Liver (tissue), 3 donors: ENCODE measurements at regions not wholly inside any gene's neighbourhood (a gene's known extent, or its start where the extent isn't known, plus 50 kb on each side); places are given as distances from the start of the nearest gene placed in this dataset.

Experiments
- EGR1 ChIP-seq, 2 donors: IDR thresholded peaks; 2 replicates each; pipeline ENCODE4 v1.6.1; 2016 to 2018; ENCODE audit warnings: antibody characterized with exemption in 2 of 2, low read depth in 2 of 2
- GABPA ChIP-seq, 2 donors: IDR thresholded peaks in 1 of 2; conservative IDR thresholded peaks in 1 of 2; 2 replicates each; pipeline ENCODE4 v1.6.1; 2016; ENCODE audit warnings: antibody characterized with exemption in 2 of 2, mild to moderate bottlenecking in 1 of 2, moderate library complexity in 1 of 2
- HNF4G ChIP-seq: IDR thresholded peaks from 2 replicates; pipeline ENCODE4 v1.6.1; 2016; ENCODE audit warnings: antibody characterized with exemption
- JUND ChIP-seq, 2 donors: IDR thresholded peaks; 2 replicates each; pipeline ENCODE4 v1.6.1; 2016; ENCODE audit warnings: antibody characterized with exemption in 2 of 2
- RAD21 ChIP-seq, 2 donors: IDR thresholded peaks; 2 replicates each; pipeline ENCODE4 v1.6.1; 2016; ENCODE audit warnings: antibody characterized with exemption in 2 of 2, mild to moderate bottlenecking in 2 of 2
- SP1 ChIP-seq: IDR thresholded peaks from 2 replicates; pipeline ENCODE4 v1.6.1; 2018; ENCODE audit warnings: antibody characterized with exemption, mild to moderate bottlenecking
- TAF1 ChIP-seq: conservative IDR thresholded peaks from 2 replicates; pipeline ENCODE4 v1.6.1; 2016; ENCODE audit warnings: antibody characterized with exemption, mild to moderate bottlenecking
- YY1 ChIP-seq: IDR thresholded peaks from 2 replicates; pipeline ENCODE4 v1.6.1; 2016; ENCODE audit warnings: antibody characterized with exemption, mild to moderate bottlenecking
- TF ChIP-seq, protein P1 (sequence below): IDR thresholded peaks from 2 replicates; pipeline ENCODE4 v1.6.1; 2016; ENCODE audit warnings: antibody characterized with exemption
- TF ChIP-seq, protein P2 (sequence below): fragments of 150-350 bp; IDR thresholded peaks from 2 replicates; pipeline ENCODE4 v1.5.1; 2017; ENCODE audit warnings: improper control_type of control experiment, low read depth, low read length; ENCODE audit not compliant: missing input control
- TF ChIP-seq, protein P3 (sequence below): IDR thresholded peaks from 2 replicates; pipeline ENCODE4 v1.6.1; 2016; ENCODE audit warnings: antibody characterized with exemption, mild to moderate bottlenecking
- TF ChIP-seq, protein P4 (sequence below): IDR thresholded peaks from 2 replicates; pipeline ENCODE4 v1.6.1; 2016; ENCODE audit warnings: antibody characterized with exemption
- donor health status: healthy.
- donor health status: healthy.

DNA sequence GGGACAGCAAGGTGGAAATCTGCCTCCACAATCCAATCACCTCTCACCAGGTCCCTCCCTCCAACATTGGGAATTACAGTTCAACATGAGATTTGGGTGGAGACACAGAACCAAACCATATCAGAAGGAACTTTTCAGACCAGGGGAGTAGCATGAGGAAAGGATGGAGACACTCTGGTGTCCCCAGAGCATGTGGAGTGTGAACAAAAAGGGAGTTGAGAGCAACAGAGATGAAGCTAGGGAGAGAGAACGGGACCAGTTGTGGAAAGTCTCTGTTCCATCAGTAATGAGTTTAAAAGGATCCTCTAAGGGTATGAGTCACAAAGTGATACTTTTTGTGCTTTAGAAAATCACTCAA is 382.0 kb downstream of the SFMBT2 start:
- TF ChIP-seq, protein P1, sequence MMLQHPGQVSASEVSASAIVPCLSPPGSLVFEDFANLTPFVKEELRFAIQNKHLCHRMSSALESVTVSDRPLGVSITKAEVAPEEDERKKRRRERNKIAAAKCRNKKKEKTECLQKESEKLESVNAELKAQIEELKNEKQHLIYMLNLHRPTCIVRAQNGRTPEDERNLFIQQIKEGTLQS = no peak
- TF ChIP-seq, protein P2, sequence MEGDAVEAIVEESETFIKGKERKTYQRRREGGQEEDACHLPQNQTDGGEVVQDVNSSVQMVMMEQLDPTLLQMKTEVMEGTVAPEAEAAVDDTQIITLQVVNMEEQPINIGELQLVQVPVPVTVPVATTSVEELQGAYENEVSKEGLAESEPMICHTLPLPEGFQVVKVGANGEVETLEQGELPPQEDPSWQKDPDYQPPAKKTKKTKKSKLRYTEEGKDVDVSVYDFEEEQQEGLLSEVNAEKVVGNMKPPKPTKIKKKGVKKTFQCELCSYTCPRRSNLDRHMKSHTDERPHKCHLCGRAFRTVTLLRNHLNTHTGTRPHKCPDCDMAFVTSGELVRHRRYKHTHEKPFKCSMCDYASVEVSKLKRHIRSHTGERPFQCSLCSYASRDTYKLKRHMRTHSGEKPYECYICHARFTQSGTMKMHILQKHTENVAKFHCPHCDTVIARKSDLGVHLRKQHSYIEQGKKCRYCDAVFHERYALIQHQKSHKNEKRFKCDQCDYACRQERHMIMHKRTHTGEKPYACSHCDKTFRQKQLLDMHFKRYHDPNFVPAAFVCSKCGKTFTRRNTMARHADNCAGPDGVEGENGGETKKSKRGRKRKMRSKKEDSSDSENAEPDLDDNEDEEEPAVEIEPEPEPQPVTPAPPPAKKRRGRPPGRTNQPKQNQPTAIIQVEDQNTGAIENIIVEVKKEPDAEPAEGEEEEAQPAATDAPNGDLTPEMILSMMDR = no peak
- no peak for TF ChIP-seq SP1
- TF ChIP-seq YY1 = no peak
- no peak for TF ChIP-seq EGR1 (IDR thresholded peaks at IDR 0.05; ENCODE audit: low read depth in 2 of 2)
- no peak for TF ChIP-seq GABPA (IDR thresholded peaks at IDR 0.05 in 1 of 2, conservative IDR thresholded peaks at IDR 0.05 in 1 of 2)
- TF ChIP-seq, protein P3, sequence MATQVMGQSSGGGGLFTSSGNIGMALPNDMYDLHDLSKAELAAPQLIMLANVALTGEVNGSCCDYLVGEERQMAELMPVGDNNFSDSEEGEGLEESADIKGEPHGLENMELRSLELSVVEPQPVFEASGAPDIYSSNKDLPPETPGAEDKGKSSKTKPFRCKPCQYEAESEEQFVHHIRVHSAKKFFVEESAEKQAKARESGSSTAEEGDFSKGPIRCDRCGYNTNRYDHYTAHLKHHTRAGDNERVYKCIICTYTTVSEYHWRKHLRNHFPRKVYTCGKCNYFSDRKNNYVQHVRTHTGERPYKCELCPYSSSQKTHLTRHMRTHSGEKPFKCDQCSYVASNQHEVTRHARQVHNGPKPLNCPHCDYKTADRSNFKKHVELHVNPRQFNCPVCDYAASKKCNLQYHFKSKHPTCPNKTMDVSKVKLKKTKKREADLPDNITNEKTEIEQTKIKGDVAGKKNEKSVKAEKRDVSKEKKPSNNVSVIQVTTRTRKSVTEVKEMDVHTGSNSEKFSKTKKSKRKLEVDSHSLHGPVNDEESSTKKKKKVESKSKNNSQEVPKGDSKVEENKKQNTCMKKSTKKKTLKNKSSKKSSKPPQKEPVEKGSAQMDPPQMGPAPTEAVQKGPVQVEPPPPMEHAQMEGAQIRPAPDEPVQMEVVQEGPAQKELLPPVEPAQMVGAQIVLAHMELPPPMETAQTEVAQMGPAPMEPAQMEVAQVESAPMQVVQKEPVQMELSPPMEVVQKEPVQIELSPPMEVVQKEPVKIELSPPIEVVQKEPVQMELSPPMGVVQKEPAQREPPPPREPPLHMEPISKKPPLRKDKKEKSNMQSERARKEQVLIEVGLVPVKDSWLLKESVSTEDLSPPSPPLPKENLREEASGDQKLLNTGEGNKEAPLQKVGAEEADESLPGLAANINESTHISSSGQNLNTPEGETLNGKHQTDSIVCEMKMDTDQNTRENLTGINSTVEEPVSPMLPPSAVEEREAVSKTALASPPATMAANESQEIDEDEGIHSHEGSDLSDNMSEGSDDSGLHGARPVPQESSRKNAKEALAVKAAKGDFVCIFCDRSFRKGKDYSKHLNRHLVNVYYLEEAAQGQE = no peak
- no peak for TF ChIP-seq TAF1
- TF ChIP-seq, protein P4, sequence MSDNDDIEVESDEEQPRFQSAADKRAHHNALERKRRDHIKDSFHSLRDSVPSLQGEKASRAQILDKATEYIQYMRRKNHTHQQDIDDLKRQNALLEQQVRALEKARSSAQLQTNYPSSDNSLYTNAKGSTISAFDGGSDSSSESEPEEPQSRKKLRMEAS = no peak
- TF ChIP-seq RAD21 (IDR thresholded peaks at IDR 0.05) = no peak
- TF ChIP-seq HNF4G = no peak
- TF ChIP-seq JUND (IDR thresholded peaks at IDR 0.05) = no peak
